H1 (cell line): ENCODE measurements at regions not wholly inside any gene's neighbourhood (a gene's known extent, or its start where the extent isn't known, plus 50 kb on each side); places are given as distances from the start of the nearest gene placed in this dataset.

Source experiments
- CTCF ChIA-PET: fragments of 300-600 bp; sonication (Branson Sonifier 250); formaldehyde crosslinking; loops from one replicate; lab custom pipeline; 2021; ENCODE audit not compliant: partially characterized antibody; lab: Charles Lee
- POLR2A ChIA-PET: fragments of 300-600 bp; sonication (Branson Sonifier 250); formaldehyde crosslinking; loops from one replicate; lab custom pipeline; 2021; ENCODE audit warnings: inconsistent platforms; ENCODE audit not compliant: partially characterized antibody; lab: Charles Lee
- DNase-seq, 2 experiments: peaks; one replicate each; pipeline versions ENCODE4 v3.0.0 to v3.0.0-alpha.2; 2010 to 2022; ENCODE audit warnings: low spot score in 2 of 2, low read depth in 1 of 2, mixed read lengths in 1 of 2
- FAIRE-seq: peaks from 2 replicates; lab custom pipeline; 2011; peaks lifted over from hg19 to GRCh38; lab: Jason Lieb, UNC
- H2AFZ ChIP-seq: 2 replicates; pipeline ENCODE4 v1.8.1; 2012; ENCODE audit warnings: low read length, inconsistent platforms
- H2AK5ac ChIP-seq: 2 replicates; pipeline ENCODE4 v1.6.1; 2013; ENCODE audit warnings: low read depth, low read length
- H2BK120ac ChIP-seq: replicated peaks from 2 replicates; pipeline ENCODE3; 2013; ENCODE audit warnings: low read depth, low read length, inconsistent platforms
- H2BK12ac ChIP-seq: 2 replicates; pipeline ENCODE4 v1.6.1; 2013; ENCODE audit warnings: low read depth, low read length
- H2BK15ac ChIP-seq: 2 replicates; pipeline ENCODE4 v1.6.1; 2013; ENCODE audit warnings: low read length
- H2BK20ac ChIP-seq: 2 replicates; pipeline ENCODE4 v1.6.1; 2013; ENCODE audit warnings: low read length
- H2BK5ac ChIP-seq: 2 replicates; pipeline ENCODE4 v1.6.1; 2013; ENCODE audit warnings: low read depth, low read length
- H3K14ac ChIP-seq: 2 replicates; pipeline ENCODE4 v1.6.1; 2013; ENCODE audit warnings: inconsistent platforms; ENCODE audit not compliant: insufficient read length
- H3K18ac ChIP-seq: 2 replicates; pipeline ENCODE4 v1.6.1; 2013; ENCODE audit warnings: low read length; ENCODE audit errors: extremely low read depth
- H3K23ac ChIP-seq: 2 replicates; pipeline ENCODE4 v1.6.1; 2013; ENCODE audit warnings: inconsistent platforms; ENCODE audit not compliant: insufficient read length
- H3K23me2 ChIP-seq: 2 replicates; pipeline ENCODE4 v1.6.1; 2013; ENCODE audit warnings: low read depth, low read length
- H3K27ac ChIP-seq: 2 replicates; pipeline ENCODE4 v1.6.1; 2011; ENCODE audit warnings: low read depth, low read length, inconsistent platforms
- H3K27me3 ChIP-seq, 4 experiments: replicated peaks in 1 of 4; 1 replicate in 1 of 4; 2 replicates in 3 of 4; pipeline versions ENCODE4 v1.6.1 to v1.8.1; 2011 to 2013; ENCODE audit warnings: low read length in 3 of 4, mild to moderate bottlenecking in 3 of 4, inconsistent platforms in 2 of 4, mixed read lengths in 2 of 4, moderate library complexity in 1 of 4; ENCODE audit not compliant: control insufficient read depth in 3 of 4, insufficient read depth in 3 of 4; ENCODE audit errors: extremely low read depth in 1 of 4
- H3K36me3 ChIP-seq, 4 experiments: 2 replicates each; pipeline versions ENCODE4 v1.6.1 to v1.8.1; 2011 to 2013; ENCODE audit warnings: mild to moderate bottlenecking in 4 of 4, low read length in 3 of 4, moderate library complexity in 2 of 4, control low read depth in 1 of 4, inconsistent platforms in 1 of 4; ENCODE audit not compliant: insufficient read depth in 4 of 4, control insufficient read depth in 2 of 4
- H3K4ac ChIP-seq: replicated peaks from 2 replicates; pipeline ENCODE3; 2013; ENCODE audit warnings: low read length, low read depth, mixed read lengths, inconsistent platforms; ENCODE audit not compliant: insufficient read length
- H3K4me1 ChIP-seq, 4 experiments: replicated peaks in 1 of 4; 1 replicate in 1 of 4; 2 replicates in 3 of 4; pipeline versions ENCODE4 v1.6.1 to v1.8.1; 2011 to 2013; ENCODE audit warnings: low read length in 3 of 4, inconsistent platforms in 2 of 4, mixed read lengths in 1 of 4; ENCODE audit not compliant: insufficient read depth in 4 of 4, control insufficient read depth in 3 of 4
- H3K4me2 ChIP-seq, 2 experiments: 2 replicates each; pipeline versions ENCODE4 v1.6.1 to v1.8.1; 2011 to 2013; ENCODE audit warnings: low read depth in 2 of 2, low read length in 2 of 2, control low read depth in 1 of 2, inconsistent platforms in 1 of 2, mild to moderate bottlenecking in 1 of 2; ENCODE audit not compliant: insufficient read depth in 1 of 2
- H3K4me3 ChIP-seq, 4 experiments: fragments of 200-600, 300-600 bp in 1 of 4; sonication (generic), shearing (Covaris generic), sonication (Bioruptor Twin) in 1 of 4; 2 replicates each; pipeline versions ENCODE4 v1.5.1 to v1.8.1; 2011 to 2016; ENCODE audit warnings: low read length in 4 of 4, low read depth in 3 of 4, control low read depth in 2 of 4, inconsistent platforms in 2 of 4, mild to moderate bottlenecking in 2 of 4, mixed read lengths in 1 of 4, moderate library complexity in 1 of 4; ENCODE audit not compliant: insufficient read depth in 2 of 4; ENCODE audit errors: extremely low read depth in 1 of 4
- H3K56ac ChIP-seq: replicated peaks from 2 replicates; pipeline ENCODE3; 2013; ENCODE audit warnings: low read depth, mild to moderate bottlenecking, mixed read lengths, low read length, inconsistent platforms; ENCODE audit not compliant: insufficient read length
- H3K79me1 ChIP-seq: 2 replicates; pipeline ENCODE4 v1.6.1; 2013; ENCODE audit warnings: low read depth, low read length, control low read depth
- H3K79me2 ChIP-seq, 2 experiments: 2 replicates each; pipeline versions ENCODE4 v1.6.1 to v1.8.1; 2012 to 2013; ENCODE audit warnings: low read length in 2 of 2, mild to moderate bottlenecking in 2 of 2, inconsistent platforms in 1 of 2; ENCODE audit not compliant: insufficient read depth in 2 of 2, control insufficient read depth in 1 of 2
- H3K9ac ChIP-seq, 4 experiments: replicated peaks in 1 of 4; 1 replicate in 1 of 4; 2 replicates in 3 of 4; pipeline versions ENCODE4 v1.6.1 to v1.8.1; 2011 to 2013; ENCODE audit warnings: low read depth in 3 of 4, low read length in 3 of 4, control low read depth in 2 of 4, mild to moderate bottlenecking in 2 of 4, moderate library complexity in 2 of 4, inconsistent platforms in 1 of 4; ENCODE audit errors: extremely low read depth in 1 of 4
- H3K9me3 ChIP-seq, 2 experiments: 2 replicates each; pipeline versions ENCODE4 v1.6.1 to v1.8.1; 2012 to 2013; ENCODE audit warnings: mild to moderate bottlenecking in 2 of 2, moderate library complexity in 2 of 2, control low read depth in 1 of 2, inconsistent platforms in 1 of 2, low read depth in 1 of 2, low read length in 1 of 2, mixed read lengths in 1 of 2; ENCODE audit not compliant: insufficient read depth in 2 of 2
- H4K20me1 ChIP-seq, 2 experiments: replicated peaks in 1 of 2; 2 replicates each; pipeline versions ENCODE3 to v1.8.1; 2011 to 2013; ENCODE audit warnings: inconsistent platforms in 2 of 2, low read length in 2 of 2, mild to moderate bottlenecking in 1 of 2; ENCODE audit not compliant: insufficient read depth in 2 of 2, control insufficient read depth in 1 of 2
- H4K5ac ChIP-seq: 2 replicates; pipeline ENCODE4 v1.6.1; 2013; ENCODE audit warnings: low read length, low read depth, mixed read lengths, inconsistent platforms; ENCODE audit not compliant: insufficient read length
- H4K8ac ChIP-seq: 2 replicates; pipeline ENCODE4 v1.8.0; 2013; ENCODE audit warnings: mild to moderate bottlenecking, moderate library complexity, low read length, inconsistent platforms; ENCODE audit not compliant: insufficient read depth; ENCODE audit errors: extremely low read depth
- H4K91ac ChIP-seq: replicated peaks from 2 replicates; pipeline ENCODE3; 2013; ENCODE audit warnings: low read length, mixed read lengths, inconsistent platforms; ENCODE audit not compliant: insufficient read length
- BRCA1 ChIP-seq: IDR thresholded peaks from 2 replicates; pipeline ENCODE4 v1.6.1; 2012; ENCODE audit warnings: low read depth, low read length, improper control_type of control experiment
- EGR1 ChIP-seq: IDR thresholded peaks from 2 replicates; pipeline ENCODE4 v1.6.1; 2011; ENCODE audit warnings: low read depth, low read length, borderline replicate concordance
- FOSL1 ChIP-seq: IDR thresholded peaks from 2 replicates; pipeline ENCODE4 v1.6.1; 2011; ENCODE audit warnings: mild to moderate bottlenecking, low read depth, low read length, moderate library complexity; ENCODE audit not compliant: insufficient read depth
- JUND ChIP-seq: IDR thresholded peaks from 2 replicates; pipeline ENCODE4 v1.6.1; 2011; ENCODE audit warnings: mild to moderate bottlenecking, improper control_type of control experiment, low read length
- SRF ChIP-seq: IDR thresholded peaks from 2 replicates; pipeline ENCODE4 v1.6.1; 2011; ENCODE audit warnings: mild to moderate bottlenecking, low read depth, low read length, moderate library complexity
- WGBS, 2 experiments: shearing (Covaris generic) in 1 of 2; methylation state at CpG; one replicate each; pipeline versions ENCODE4 v1.1.6 to v1.1.7; 2013 to 2015; ENCODE audit warnings: low lambda C conversion rate in 2 of 2, mixed read lengths in 2 of 2, inconsistent platforms in 1 of 2, low coverage in 1 of 2, missing lambda C conversion rate in 1 of 2; ENCODE audit not compliant: insufficient replicate concordance in 2 of 2, insufficient coverage in 1 of 2, insufficient read length in 1 of 2; ENCODE audit errors: extremely low coverage in 1 of 2, missing lambda C conversion rate in 1 of 2; 5-methylcytosine and 5-hydroxymethylcytosine counted together

DNA sequence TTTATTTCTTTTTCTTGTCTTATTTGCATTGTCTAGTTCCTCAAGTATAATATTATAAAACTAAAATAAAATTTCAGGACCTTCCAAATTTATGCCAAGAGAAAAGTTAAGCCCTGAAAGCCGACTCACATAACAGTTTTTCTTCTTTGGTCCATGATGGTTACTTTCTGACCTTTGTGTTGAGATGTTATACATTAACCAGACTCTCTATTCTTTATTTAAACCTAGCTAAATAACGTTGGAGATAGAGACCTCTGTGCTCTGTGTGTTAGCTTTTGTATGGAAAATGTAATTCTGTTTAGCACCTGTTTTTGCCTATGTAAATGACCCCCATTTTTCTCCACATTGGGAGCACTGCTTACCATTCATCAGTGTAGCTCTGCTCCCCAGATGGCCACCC lies 352.4 kb downstream of the CD109 start:
- Histone ChIP-seq H2BK5ac (no peak overlapping the region), H3K14ac (no peak overlapping the region), H3K27ac (no peak overlapping the region), H4K8ac (no peak overlapping the region), H3K27me3 (no peaks in the 10 kb centered on the region), H2BK12ac (no peak overlapping the region), H4K5ac (no peak overlapping the region), H3K56ac (no peak overlapping the region), H2BK120ac (no peak overlapping the region), H3K4me2 (no peak overlapping the region), H3K18ac (no peak overlapping the region), H3K9me3 (no peaks in the 10 kb centered on the region), H3K9ac (no peak overlapping the region), H2BK15ac (no peak overlapping the region), H3K4ac (no peak overlapping the region), H3K4me1 (no peaks in the 10 kb centered on the region), H3K36me3 (no peaks in the 10 kb centered on the region), H3K79me2 (no peaks in the 10 kb centered on the region), H2BK20ac (no peak overlapping the region), H3K79me1 (no peaks in the 10 kb centered on the region), H4K20me1 (no peaks in the 10 kb centered on the region), H4K91ac (no peak overlapping the region), H3K23me2 (no peaks in the 10 kb centered on the region), H2AFZ (no peak overlapping the region), H2AK5ac (no peak overlapping the region), H3K23ac (no peak overlapping the region), H3K4me3 (no peak overlapping the region)
- ChIA-PET CTCF (no interaction called here), POLR2A (no interaction called here)
- FAIRE-seq (no peak), DNase-seq (no peak)
- WGBS, 2 experiments, result 78% methylated on average over 2 of the region's 2 CpGs; no CpG with 5 or more reads in 1 of the 2 experiments
- TF ChIP-seq FOSL1 (no peak), SRF (no peak), JUND (no peak), EGR1 (no peak), BRCA1 (no peak)
